HG03108 (cell line): ENCODE measurements at regions not wholly inside any gene's neighbourhood (a gene's known extent, or its start where the extent isn't known, plus 50 kb on each side); places are given as distances from the start of the nearest gene placed in this dataset.
"Not testable (repeated sequence)": the region's sequence is repeated elsewhere in the genome, so short reads cannot be mapped to it uniquely, and the experiment has no call there.

Experiments used
- ATAC-seq: cut with Tn5 transposase; IDR thresholded peaks from one replicate; pipeline ENCODE4 v1.9.1; 2021; ENCODE audit warnings: moderate library complexity; ENCODE audit not compliant: unreplicated experiment

DNA sequence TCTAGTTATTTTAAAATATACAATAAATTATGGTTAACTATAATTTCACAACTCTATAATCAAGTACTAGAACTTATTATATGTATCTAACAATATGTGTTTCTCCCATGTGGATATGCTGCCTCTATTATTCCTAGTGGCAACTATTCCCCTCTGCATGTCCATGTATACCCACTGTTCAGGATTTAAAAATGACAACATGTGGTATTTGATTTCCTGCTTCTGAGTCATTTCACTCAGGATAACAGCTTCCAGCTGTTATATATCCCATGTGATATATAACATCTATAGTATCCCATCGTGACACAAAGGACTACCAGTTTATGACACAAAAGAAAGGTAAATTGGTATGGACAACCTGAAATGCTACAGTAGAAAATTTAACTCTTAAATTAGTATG lies 167.4 kb upstream of the TACR3 start:
- no peak for ATAC-seq

DNA sequence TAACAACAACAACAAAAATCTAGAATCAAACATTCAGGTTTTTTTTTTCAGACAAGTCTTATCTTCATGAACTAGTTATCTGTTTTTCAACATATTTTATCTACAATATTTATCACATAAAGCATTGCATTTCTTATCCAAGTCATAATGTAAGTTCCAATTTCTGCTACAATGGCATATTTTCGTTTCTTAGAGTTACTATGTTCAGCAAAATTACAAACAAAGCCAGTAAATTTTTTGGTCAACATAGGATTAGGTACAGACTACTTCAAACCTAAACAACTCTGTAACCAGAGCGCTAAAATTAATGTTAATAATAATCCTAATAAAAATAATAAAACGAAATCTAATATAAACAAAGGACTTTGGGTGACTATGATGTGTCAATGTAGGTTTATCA lies 165.4 kb upstream of the TACR3 start:
- ATAC-seq, result no peak

DNA sequence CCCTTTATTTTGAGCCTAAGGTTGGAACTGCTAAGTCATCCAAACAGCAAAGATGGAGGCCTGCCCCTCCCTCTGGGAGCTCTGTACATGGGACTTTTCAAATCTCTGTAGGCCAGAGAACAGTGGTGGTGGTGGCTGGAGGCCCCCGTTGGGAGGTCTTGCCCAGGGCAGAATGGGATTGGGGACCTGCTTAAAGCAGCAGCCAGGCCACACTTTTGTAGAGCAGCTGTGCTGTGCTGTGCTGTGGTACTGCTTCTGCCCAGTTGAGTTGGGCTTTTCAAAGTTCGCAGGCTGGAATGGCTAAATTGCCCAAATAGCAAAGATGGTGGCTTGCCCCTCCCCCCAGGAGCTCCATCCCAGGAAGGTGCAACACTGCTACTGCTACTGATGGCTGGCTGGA lies 147.5 kb upstream of the TACR3 start:
- ATAC-seq, result no peak

DNA sequence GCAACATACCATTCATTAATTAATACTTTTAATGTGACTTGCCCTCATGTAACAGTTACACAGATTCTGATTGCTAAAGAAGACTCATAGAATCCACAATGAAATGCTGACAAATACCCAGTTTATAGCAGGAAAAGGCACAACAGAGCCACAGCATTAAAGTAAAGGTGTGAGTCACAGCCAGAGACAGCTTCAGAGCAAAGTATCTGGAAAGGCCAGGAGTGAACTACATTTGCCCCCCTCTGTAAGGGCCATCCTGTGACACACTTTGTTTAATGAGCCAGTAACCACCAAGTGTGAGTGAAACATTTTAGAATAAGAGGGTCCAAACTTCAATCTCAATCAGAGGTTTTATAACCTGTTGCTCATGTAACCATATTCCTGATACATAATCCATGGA lies 133.8 kb upstream of the TACR3 start:
- ATAC-seq, result no peak

DNA sequence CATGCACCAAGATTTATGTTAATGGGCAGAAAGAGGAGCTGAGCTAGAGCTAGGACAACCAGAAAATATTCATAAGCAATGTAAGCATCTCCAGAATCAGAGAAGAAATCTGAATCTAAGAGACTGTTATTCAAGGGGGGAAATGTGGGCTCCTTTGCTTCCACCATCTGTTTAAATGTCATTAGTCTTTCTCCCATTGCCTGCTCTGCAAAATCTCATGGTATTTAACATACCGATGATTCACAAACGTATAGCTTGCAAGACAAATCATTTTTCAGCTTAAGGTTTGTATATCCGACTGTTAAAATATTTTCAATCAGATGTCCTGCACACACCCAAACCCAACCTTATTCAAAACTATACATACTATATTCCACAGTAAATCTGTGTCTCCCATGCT lies 133.4 kb upstream of the TACR3 start:
- ATAC-seq, result no peak

DNA sequence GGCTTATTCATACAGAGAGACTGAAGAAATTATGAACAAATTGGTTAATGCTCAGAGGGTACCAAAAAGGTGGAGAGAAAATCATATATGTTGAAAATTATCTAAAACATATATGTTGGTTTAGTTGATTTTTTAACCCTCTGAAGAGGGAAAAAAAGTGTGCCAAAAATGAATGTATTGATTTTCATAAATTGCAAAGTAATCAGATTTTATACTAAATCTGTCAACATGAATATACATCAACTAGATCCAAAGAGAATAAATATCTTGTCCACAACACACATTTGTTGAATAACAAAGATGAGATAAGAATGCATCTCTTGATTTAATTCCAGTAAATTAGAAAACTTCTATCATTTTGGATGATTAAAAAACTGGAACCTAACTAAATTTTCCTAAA lies 125.3 kb upstream of the TACR3 start:
- no peak for ATAC-seq

DNA sequence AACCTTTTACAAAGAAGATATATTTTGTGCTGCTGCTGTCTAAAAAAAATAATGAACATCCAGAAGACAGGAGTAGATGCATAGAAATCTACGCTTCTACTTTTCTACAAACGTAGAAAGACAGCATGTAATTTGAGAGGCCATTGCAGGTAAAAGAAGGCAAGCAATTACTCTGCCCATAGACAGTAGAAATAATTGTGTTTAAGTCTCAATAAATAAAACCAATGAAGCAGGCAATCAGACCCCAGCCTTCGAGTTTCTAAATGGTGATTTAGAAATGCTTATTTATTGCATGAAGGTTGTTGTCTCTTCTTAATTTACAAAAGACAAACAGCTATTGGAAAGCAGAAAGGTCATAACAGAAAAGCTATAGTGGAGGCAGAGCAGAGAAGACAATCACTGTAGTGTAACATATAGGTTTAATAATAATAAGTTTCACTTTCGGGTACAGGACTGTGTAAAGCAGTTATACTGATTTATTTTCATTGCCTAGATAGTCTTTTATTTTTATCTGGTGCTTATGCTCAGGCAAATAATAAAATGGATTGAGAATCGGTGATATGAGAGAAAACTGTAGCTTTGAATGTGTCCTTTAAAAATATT lies 123.0 kb upstream of the TACR3 start:
- ATAC-seq, result no peak

DNA sequence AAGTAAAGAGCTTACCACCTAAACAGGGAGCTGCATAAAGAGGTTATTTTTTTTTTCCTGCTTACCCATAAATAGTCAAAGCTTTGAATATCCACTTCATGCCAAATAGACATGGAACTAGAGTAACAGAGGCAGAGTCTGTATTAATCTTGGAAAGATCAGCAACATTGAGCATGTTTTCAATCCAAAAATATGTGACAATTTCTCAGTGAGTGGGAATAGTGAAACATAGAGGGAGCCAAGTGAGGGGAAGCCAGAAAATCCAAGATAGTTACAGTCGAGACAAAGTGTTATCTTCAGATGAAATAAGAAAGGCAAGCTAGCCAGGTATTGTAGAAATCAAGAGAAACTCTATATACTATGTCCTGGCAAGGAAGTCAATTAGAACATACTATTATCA lies 122.3 kb upstream of the TACR3 start:
- ATAC-seq, result no peak

DNA sequence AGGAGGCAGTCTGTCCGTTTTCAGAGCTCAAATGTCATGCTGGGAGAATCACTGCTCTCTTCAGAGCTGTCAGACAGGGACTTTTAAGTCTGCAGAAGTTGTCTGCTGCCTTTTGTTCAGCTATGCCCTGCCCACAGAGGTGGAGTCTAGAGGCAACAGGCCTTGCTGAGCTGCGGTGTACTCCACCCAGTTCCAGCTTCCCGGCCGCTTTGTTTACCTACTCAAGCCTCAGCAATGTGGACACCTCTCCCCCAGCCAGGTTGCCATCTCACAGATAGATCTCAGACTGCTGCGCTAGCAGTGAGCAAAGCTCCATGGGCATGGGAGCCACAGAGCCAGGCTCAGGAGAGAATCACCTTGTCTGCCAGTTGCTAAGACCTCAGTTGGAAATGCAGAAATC lies 90.5 kb upstream of the TACR3 start:
- ATAC-seq, result not testable (repeated sequence)

DNA sequence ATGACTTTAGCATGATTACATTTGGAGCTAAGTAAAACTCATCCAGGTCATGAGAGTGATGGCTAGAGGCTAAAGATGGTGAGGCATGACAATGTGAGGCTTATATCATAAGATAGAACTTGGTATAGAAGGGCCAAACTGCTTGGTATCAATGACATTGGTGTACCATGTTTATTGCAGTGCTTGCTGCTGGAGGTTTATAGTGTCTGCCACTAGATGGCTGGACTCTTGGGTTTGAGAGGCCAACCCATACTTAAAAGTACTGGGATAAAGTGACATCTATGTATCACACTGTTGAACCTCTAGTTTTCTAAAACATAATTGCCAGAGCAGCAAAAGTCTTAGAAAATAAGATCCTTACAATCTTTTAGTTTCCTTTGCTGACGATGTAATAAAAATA lies 83.0 kb upstream of the TACR3 start:
- no peak for ATAC-seq

DNA sequence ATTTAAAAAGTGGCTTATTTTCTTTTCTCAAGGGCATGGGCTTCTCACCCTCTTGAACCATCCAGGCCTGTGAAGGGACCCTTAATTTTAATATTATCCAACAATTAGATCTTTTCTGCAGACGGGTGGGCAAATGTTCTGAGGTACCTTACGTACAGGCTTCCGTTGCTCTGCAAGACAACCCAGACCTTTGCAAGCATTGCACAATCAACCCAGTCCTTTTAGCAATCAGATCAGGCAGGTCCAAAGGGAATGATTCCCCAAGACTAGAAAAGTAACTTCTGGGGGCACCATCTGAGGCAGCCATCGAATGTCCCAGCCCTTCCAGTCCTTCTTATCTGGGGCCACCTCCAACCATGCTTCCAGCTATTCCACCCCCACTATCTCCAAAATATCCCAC lies 67.3 kb upstream of the TACR3 start:
- no peak for ATAC-seq

DNA sequence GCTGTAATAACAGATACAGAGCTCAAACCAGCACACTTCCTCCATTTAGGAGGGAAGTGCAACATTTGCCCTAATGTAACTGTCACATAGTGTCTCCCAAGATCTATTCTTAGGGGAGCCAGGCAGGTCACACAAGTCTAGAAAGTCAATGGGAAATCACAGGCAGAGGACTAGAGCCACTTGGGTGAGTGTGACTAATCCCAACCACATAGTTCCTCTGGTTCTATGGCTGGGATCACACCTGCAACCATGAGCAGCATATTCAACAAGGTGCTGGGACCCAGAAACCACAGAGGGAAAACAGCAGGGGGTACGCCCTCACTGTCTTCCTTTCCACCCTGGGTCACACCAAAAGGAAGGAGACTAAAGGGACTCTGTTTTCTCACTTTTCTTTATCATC lies 66.8 kb upstream of the TACR3 start:
- no peak for ATAC-seq

DNA sequence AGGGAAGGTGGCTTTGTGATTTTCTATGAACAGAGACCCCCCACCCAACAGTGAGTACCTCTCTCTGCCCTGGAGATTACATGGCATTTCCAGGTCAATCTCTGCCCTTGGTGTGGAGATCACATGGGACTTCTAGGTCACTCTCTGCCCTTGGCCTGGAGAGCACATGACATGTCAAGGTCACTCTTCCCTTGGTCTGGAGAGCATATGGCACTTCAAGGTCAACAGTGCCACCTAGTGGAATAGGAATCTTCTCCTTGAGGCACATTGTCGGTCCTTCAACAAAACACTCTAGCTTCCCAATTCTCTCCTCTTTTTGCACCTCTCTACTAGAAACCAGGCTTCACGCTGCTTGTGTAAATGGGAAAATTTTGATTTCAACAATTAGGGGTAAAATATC lies 66.2 kb upstream of the TACR3 start:
- no peak for ATAC-seq

DNA sequence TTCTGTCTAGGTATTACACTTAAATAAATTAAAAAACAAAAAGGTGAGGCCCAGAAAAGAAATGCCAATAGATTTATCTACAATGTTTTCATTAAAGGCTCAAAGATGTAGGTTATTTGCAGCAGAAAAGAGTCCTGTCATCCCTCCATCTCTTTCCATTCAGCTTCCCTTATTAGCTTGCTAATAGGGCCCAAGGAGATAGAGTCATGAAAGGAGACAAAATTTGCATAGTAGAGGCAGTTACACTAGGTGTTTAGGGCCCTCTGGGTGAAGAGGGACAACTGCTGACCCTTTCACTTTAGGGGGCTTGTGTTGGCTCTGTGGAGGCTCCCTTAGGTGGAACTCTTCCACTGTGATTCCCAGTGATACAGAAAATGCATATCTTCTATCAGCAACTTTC lies 58.4 kb upstream of the TACR3 start:
- ATAC-seq, result no peak

DNA sequence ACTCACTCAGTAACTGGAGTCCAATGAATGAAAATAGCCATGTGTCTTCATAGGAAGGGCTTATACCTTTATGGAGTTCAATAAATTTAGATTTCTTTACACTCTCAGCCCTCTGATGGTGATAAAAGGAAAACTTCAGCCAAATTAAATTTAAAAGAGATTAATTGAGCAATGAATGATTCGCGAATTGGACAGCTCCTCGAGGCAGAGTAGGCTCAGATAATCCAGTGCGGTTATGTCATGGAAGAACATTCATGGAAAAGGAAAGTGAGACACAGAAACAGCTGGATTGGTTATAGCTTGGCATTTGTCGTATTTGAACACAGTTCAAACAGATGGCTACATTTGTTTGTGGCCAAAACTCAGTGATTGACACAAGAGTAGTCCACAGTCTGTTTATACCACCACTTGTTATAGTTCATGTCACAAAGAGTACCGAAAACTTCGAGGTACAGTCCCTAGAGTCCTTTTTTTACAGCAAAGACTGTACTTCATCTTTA lies 54.6 kb upstream of the TACR3 start:
- no peak for ATAC-seq

DNA sequence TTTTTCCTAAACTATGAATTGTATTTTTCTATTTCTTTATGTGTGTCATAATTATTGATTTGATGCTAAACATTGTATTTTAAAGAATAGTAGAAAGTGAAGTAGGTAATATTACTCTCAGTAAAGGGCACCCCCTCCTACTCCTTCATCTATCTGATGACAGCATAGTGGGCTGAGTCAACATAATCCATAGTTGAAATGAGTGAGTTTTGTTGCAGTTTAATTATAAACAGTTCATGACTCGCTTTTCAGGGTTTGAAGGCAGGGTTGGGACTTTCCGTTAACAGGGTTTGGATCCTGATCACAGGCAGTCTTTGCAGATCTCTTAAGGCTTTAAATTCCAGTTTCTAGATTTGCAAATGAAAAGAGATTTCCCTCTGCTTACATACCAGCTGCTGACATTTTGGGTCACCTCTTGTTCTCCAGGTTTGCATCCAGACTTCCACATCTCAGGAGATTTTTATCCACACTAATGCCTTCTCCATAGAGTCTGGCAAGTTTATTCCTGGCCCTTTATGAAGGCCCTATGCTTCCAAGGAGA lies 54.0 kb upstream of the TACR3 start:
- ATAC-seq, result no peak
